ENCODE measurements at regions not wholly inside any gene's neighbourhood (a gene's known extent, or its start where the extent isn't known, plus 50 kb on each side); places are given as distances from the start of the nearest gene placed in this dataset.

GRCh38 chr11:71307811-71308645, 55.7 kb upstream of the SHANK2 start:
- no peak for DNase-seq

- no peak for DNase-seq
Measured at GRCh38 chr11:71305451-71306125, 53.2 kb upstream of the SHANK2 start.

- DNase-seq: no peak
Measured at GRCh38 chr11:71305041-71305440, 52.7 kb upstream of the SHANK2 start.

GRCh38 chr11:71304491-71304890, 52.1 kb upstream of the SHANK2 start:
- DNase-seq: no peak

- DNase-seq: no peak
Measured at GRCh38 chr11:71304045-71304444, 51.7 kb upstream of the SHANK2 start.

GRCh38 chr11:71302911-71303310, 50.5 kb upstream of the SHANK2 start:
- DNase-seq: no peak

GRCh38 chr11:71302534-71302909, 50.1 kb upstream of the SHANK2 start:
- DNase-seq: no peak

Measured in stimulated activated CD4-positive, alpha-beta T cell treated with anti-CD3 and anti-CD28 coated beads, Interleukin-4, amount 100 ng/mL, for 4 hours (primary cell).